Stomach (tissue), 8 donors: ENCODE measurements at regions not wholly inside any gene's neighbourhood (a gene's known extent, or its start where the extent isn't known, plus 50 kb on each side); places are given as distances from the start of the nearest gene placed in this dataset.

Experiments
- DNase-seq, 2 donors: peaks; one replicate each; pipeline versions ENCODE4 v3.0.0 to v3.0.0-alpha.2; 2013 to 2019
- H3K27ac ChIP-seq, 5 donors: fragments of 200-600 bp in 4 of 5; sonication (generic) in 4 of 5; one replicate each; pipeline ENCODE4 v1.5.1; 2013 to 2019; ENCODE audit warnings: mild to moderate bottlenecking in 1 of 5, moderate library complexity in 1 of 5
- H3K27me3 ChIP-seq, 3 donors: fragments of 200-600 bp; sonication (generic); one replicate each; pipeline ENCODE4 v1.5.1; 2017 to 2019; ENCODE audit warnings: mixed run types in 1 of 3
- H3K36me3 ChIP-seq, 4 donors: fragments of 200-600 bp; sonication (generic); 1 replicate in 3 of 4; 2 replicates in 1 of 4; pipeline ENCODE4 v1.5.1; 2016 to 2019
- H3K4me1 ChIP-seq, 4 donors: fragments of 200-600 bp; sonication (generic); one replicate each; pipeline ENCODE4 v1.5.1; 2016 to 2019
- H3K4me3 ChIP-seq, 4 donors: fragments of 200-600 bp; sonication (generic) in 3 of 4; one replicate each; pipeline ENCODE4 v1.5.1; 2016 to 2019; ENCODE audit warnings: mild to moderate bottlenecking in 1 of 4
- H3K9me3 ChIP-seq, 4 donors: fragments of 200-600 bp; sonication (generic); one replicate each; pipeline ENCODE4 v1.5.1; 2016 to 2019
- CTCF ChIP-seq, 7 experiments: fragments of 450-650 bp in 4 of 7; fragments of 200-600 bp in 3 of 7; sonication (generic) in 3 of 7; IDR thresholded peaks; one replicate each; pipeline ENCODE4 v1.5.1; 2016 to 2019; ENCODE audit warnings: antibody characterized with exemption in 7 of 7, control low read depth in 2 of 7, mild to moderate bottlenecking in 1 of 7
- EP300 ChIP-seq: sonication (generic); formaldehyde crosslinking; IDR thresholded peaks from one replicate; pipeline ENCODE4 v1.6.1; 2017; ENCODE audit warnings: antibody characterized with exemption
- POLR2A ChIP-seq, 4 donors: fragments of 450-650 bp; IDR thresholded peaks; one replicate each; pipeline ENCODE4 v1.6.1; 2016; ENCODE audit warnings: antibody characterized with exemption in 4 of 4, control low read depth in 2 of 4, mild to moderate bottlenecking in 1 of 4, moderate library complexity in 1 of 4
- POLR2AphosphoS5 ChIP-seq, 3 donors: sonication (generic); formaldehyde crosslinking; IDR thresholded peaks; one replicate each; pipeline ENCODE4 v1.6.1; 2016; ENCODE audit warnings: antibody characterized with exemption in 3 of 3
- WGBS, 5 donors: extraction: QIAGEN DNeasy Blood & Tissue Kit in 3 of 5; methylation state at CpG; one replicate each; pipeline versions ENCODE4 v1.1.5 to v1.1.7; 2013 to 2018; 5-methylcytosine and 5-hydroxymethylcytosine counted together
- intact Hi-C: fragments of 100-400 bp; cut with DNase I; formaldehyde crosslinking; loops from one replicate; pipeline ENCODE4 v1.15.1; 2023; ENCODE audit warnings: low total_unique reads
- donor health status: healthy with polysubstance abuse.
- donor health status: Bipolar disorder and iron deficiency.
- donor health status: healthy.

GRCh38 chr3:19596408-19596807 lies 337.6 kb downstream of the EFHB start:
- Histone ChIP-seq H3K27me3 (no peaks in the 10 kb centered on the region), H3K36me3 (no peaks in the 10 kb centered on the region), H3K4me1 (no peaks in the 10 kb centered on the region), H3K4me3 (no peak overlapping the region), H3K9me3 (peaks cover 0 to 4% (median under 1%) of the 10 kb centered on the region in 4 donors), H3K27ac (no peak overlapping the region)
- 89 to 94% (median 92%) methylated on average over 1 of the region's 1 CpG for WGBS, 5 donors
- DNase-seq = no peak
- intact Hi-C loops = no loop called here
- TF ChIP-seq POLR2A (IDR thresholded peaks at IDR 0.05) = no peak
- no peak for TF ChIP-seq EP300
- TF ChIP-seq POLR2AphosphoS5 (IDR thresholded peaks at IDR 0.05) = no peak
- no peak for TF ChIP-seq CTCF (IDR thresholded peaks at IDR 0.05)

GRCh38 chr3:19595884-19596283 lies 338.1 kb downstream of the EFHB start:
- intact Hi-C loops = no loop called here
- no peak for DNase-seq
- H3K36me3 ChIP-seq = no peaks in the 10 kb centered on the region
- TF ChIP-seq POLR2A (IDR thresholded peaks at IDR 0.05) (no peak), CTCF (IDR thresholded peaks at IDR 0.05) (no peak), EP300 (no peak), POLR2AphosphoS5 (IDR thresholded peaks at IDR 0.05) (no peak)
- no peaks in the 10 kb centered on the region for H3K27me3 ChIP-seq
- peaks cover 0 to 4% (median 0%) of the 10 kb centered on the region in 4 donors for H3K9me3 ChIP-seq
- H3K4me1 ChIP-seq = no peaks in the 10 kb centered on the region
- H3K4me3 ChIP-seq = no peak overlapping the region
- H3K27ac ChIP-seq = no peak overlapping the region
- WGBS, 5 donors = 59 to 69% (median 66%) methylated on average over 1 of the region's 1 CpG
